Subcutaneous abdominal adipose tissue (tissue), 5 donors: ENCODE measurements at regions not wholly inside any gene's neighbourhood (a gene's known extent, or its start where the extent isn't known, plus 50 kb on each side); places are given as distances from the start of the nearest gene placed in this dataset.
"Not testable (repeated sequence)": the region's sequence is repeated elsewhere in the genome, so short reads cannot be mapped to it uniquely, and the experiment has no call there.

Experiments used
- H3K27ac ChIP-seq: one replicate; pipeline ENCODE4 v1.7.0; 2013; ENCODE audit warnings: low read depth, mild to moderate bottlenecking, inconsistent platforms, low read length, moderate library complexity
- H3K27me3 ChIP-seq, 5 donors: one replicate each; pipeline ENCODE4 v1.7.0; 2013; ENCODE audit warnings: low read length in 5 of 5, inconsistent platforms in 1 of 5; ENCODE audit not compliant: control insufficient read depth in 5 of 5, insufficient read depth in 4 of 5
- H3K36me3 ChIP-seq, 5 donors: one replicate each; pipeline ENCODE4 v1.7.0; 2013; ENCODE audit warnings: low read length in 5 of 5; ENCODE audit not compliant: control insufficient read depth in 5 of 5, insufficient read depth in 5 of 5
- H3K4me1 ChIP-seq, 5 donors: one replicate each; pipeline ENCODE4 v1.7.0; 2013; ENCODE audit warnings: low read length in 5 of 5, mild to moderate bottlenecking in 3 of 5, moderate library complexity in 1 of 5; ENCODE audit not compliant: control insufficient read depth in 5 of 5, insufficient read depth in 5 of 5
- H3K4me3 ChIP-seq, 5 donors: one replicate each; pipeline ENCODE4 v1.7.0; 2013; ENCODE audit warnings: low read length in 5 of 5, low read depth in 1 of 5
- H3K9ac ChIP-seq, 5 donors: one replicate each; pipeline ENCODE4 v1.7.0; 2013; ENCODE audit warnings: low read length in 5 of 5, mild to moderate bottlenecking in 4 of 5, moderate library complexity in 3 of 5
- H3K9me3 ChIP-seq, 5 donors: one replicate each; pipeline ENCODE4 v1.7.0; 2013; ENCODE audit warnings: low read length in 5 of 5; ENCODE audit not compliant: control insufficient read depth in 5 of 5
- donor health status: healthy.
- donor health status: healthy.
- donor health status: healthy.
- donor health status: healthy.
- donor health status: healthy.

GRCh38 chr20:6663104-6663503 is 104.4 kb upstream of the BMP2 start:
- Histone ChIP-seq H3K4me1 (peaks cover under 1 to 4% (median 1%) of the 10 kb centered on the region in 5 donors), H3K27me3 (no peaks in the 10 kb centered on the region), H3K9me3 (peaks cover 0 to 5% (median 3%) of the 10 kb centered on the region in 5 donors), H3K27ac (no peak overlapping the region), H3K9ac (no peak overlapping the region), H3K36me3 (no peaks in the 10 kb centered on the region), H3K4me3 (no peak overlapping the region)

GRCh38 chr20:6662309-6662708 is 105.2 kb upstream of the BMP2 start:
- Histone ChIP-seq H3K4me3 (no peak overlapping the region), H3K36me3 (no peaks in the 10 kb centered on the region), H3K27me3 (no peaks in the 10 kb centered on the region), H3K27ac (no peak overlapping the region), H3K9ac (no peak overlapping the region), H3K9me3 (peaks cover 0 to 5% (median 3%) of the 10 kb centered on the region in 5 donors), H3K4me1 (peaks cover 1 to 12% (median 8%) of the 10 kb centered on the region in 5 donors)

- Histone ChIP-seq H3K4me3 (no peak overlapping the region), H3K27ac (no peak overlapping the region), H3K36me3 (no peaks in the 10 kb centered on the region), H3K27me3 (no peaks in the 10 kb centered on the region), H3K4me1 (peaks cover 0 to 26% (median 19%) of the 10 kb centered on the region in 5 donors), H3K9ac (no peak overlapping the region), H3K9me3 (peaks cover 0 to 5% (median 3%) of the 10 kb centered on the region in 5 donors)
Observed at GRCh38 chr20:6660441-6660840, 107.0 kb upstream of the BMP2 start.

- not testable (repeated sequence) for H3K27ac ChIP-seq, H3K9me3 ChIP-seq, H3K36me3 ChIP-seq, H3K4me3 ChIP-seq, H3K27me3 ChIP-seq, H3K9ac ChIP-seq
- H3K4me1 ChIP-seq: peaks cover 0 to 39% (median 26%) of the 10 kb centered on the region in 5 donors
Observed at GRCh38 chr20:6658909-6659308, 108.6 kb upstream of the BMP2 start.

- Histone ChIP-seq H3K4me1 (peaks cover 0 to 43% (median 26%) of the 10 kb centered on the region in 5 donors), H3K27ac (peak overlapping the region; percentile 44), H3K9ac (no peak overlapping the region), H3K9me3 (peaks cover 0 to 5% (median 3%) of the 10 kb centered on the region in 5 donors), H3K27me3 (no peaks in the 10 kb centered on the region), H3K4me3 (no peak overlapping the region), H3K36me3 (no peaks in the 10 kb centered on the region)
Observed at GRCh38 chr20:6657904-6658303, 109.6 kb upstream of the BMP2 start.

- H3K4me1 ChIP-seq: peaks cover 0 to 44% (median 26%) of the 10 kb centered on the region in 5 donors
- peaks cover 0 to 5% (median 3%) of the 10 kb centered on the region in 5 donors for H3K9me3 ChIP-seq
- peak overlapping the region; percentile 44 for H3K27ac ChIP-seq
- no peaks in the 10 kb centered on the region for H3K27me3 ChIP-seq
- H3K9ac ChIP-seq: no peak overlapping the region
- H3K36me3 ChIP-seq: no peaks in the 10 kb centered on the region
- H3K4me3 ChIP-seq: no peak overlapping the region
Observed at GRCh38 chr20:6657111-6657510, 110.4 kb upstream of the BMP2 start.

- Histone ChIP-seq H3K27me3 (no peaks in the 10 kb centered on the region), H3K4me1 (peaks cover 0 to 44% (median 26%) of the 10 kb centered on the region in 5 donors), H3K9me3 (no peaks in the 10 kb centered on the region), H3K9ac (no peak overlapping the region), H3K27ac (no peak overlapping the region), H3K36me3 (no peaks in the 10 kb centered on the region), H3K4me3 (no peak overlapping the region)
Observed at GRCh38 chr20:6654513-6655252, 112.8 kb upstream of the BMP2 start.

GRCh38 chr20:6651561-6651960 is 115.9 kb upstream of the BMP2 start:
- Histone ChIP-seq H3K36me3 (no peaks in the 10 kb centered on the region), H3K4me1 (peaks cover 0 to 29% (median 13%) of the 10 kb centered on the region in 5 donors), H3K9me3 (no peaks in the 10 kb centered on the region), H3K9ac (no peak overlapping the region), H3K27me3 (no peaks in the 10 kb centered on the region), H3K4me3 (no peak overlapping the region), H3K27ac (no peak overlapping the region)

GRCh38 chr20:6651016-6651415 is 116.5 kb upstream of the BMP2 start:
- Histone ChIP-seq H3K27me3 (no peaks in the 10 kb centered on the region), H3K36me3 (no peaks in the 10 kb centered on the region), H3K9me3 (no peaks in the 10 kb centered on the region), H3K27ac (no peak overlapping the region), H3K4me3 (no peak overlapping the region), H3K4me1 (peaks cover 0 to 31% (median 11%) of the 10 kb centered on the region in 5 donors), H3K9ac (no peak overlapping the region)

- no peaks in the 10 kb centered on the region for H3K36me3 ChIP-seq
- H3K27ac ChIP-seq: no peak overlapping the region
- H3K4me3 ChIP-seq: no peak overlapping the region
- H3K27me3 ChIP-seq: no peaks in the 10 kb centered on the region
- no peaks in the 10 kb centered on the region for H3K9me3 ChIP-seq
- H3K9ac ChIP-seq: no peak overlapping the region
- H3K4me1 ChIP-seq: peaks cover 0 to 17% (median 4%) of the 10 kb centered on the region in 5 donors
Observed at GRCh38 chr20:6646021-6646636, 121.4 kb upstream of the BMP2 start.
